Breast epithelium (tissue), 4 donors: ENCODE measurements at regions not wholly inside any gene's neighbourhood (a gene's known extent, or its start where the extent isn't known, plus 50 kb on each side); places are given as distances from the start of the nearest gene placed in this dataset.

Experiments used
- DNase-seq, 2 donors: peaks; one replicate each; pipeline ENCODE4 v3.0.0-alpha.2; 2019; ENCODE audit warnings: low spot score in 2 of 2
- H3K27ac ChIP-seq, 2 donors: fragments of 200-600 bp; sonication (generic) in 1 of 2; one replicate each; pipeline ENCODE4 v1.5.1; 2016 to 2019; ENCODE audit warnings: mild to moderate bottlenecking in 1 of 2
- H3K27me3 ChIP-seq, 2 donors: fragments of 200-600 bp; sonication (generic) in 1 of 2; one replicate each; pipeline versions ENCODE4 v1.5.1 to v1.6.0; 2017 to 2019; ENCODE audit warnings: control low read depth in 1 of 2, mild to moderate bottlenecking in 1 of 2
- H3K36me3 ChIP-seq: fragments of 200-600 bp; one replicate; pipeline ENCODE4 v1.5.1; 2019
- H3K4me1 ChIP-seq, 2 donors: fragments of 200-600 bp; sonication (generic); one replicate each; pipeline ENCODE4 v1.5.1; 2016 to 2019; ENCODE audit warnings: control low read depth in 1 of 2
- H3K4me3 ChIP-seq, 3 donors: fragments of 200-600 bp; sonication (generic); 1 replicate in 2 of 3; 2 replicates in 1 of 3; pipeline ENCODE4 v1.5.1; 2016 to 2019; ENCODE audit warnings: mild to moderate bottlenecking in 3 of 3, moderate library complexity in 2 of 3
- H3K9me3 ChIP-seq, 2 donors: fragments of 200-600 bp; sonication (generic) in 1 of 2; one replicate each; pipeline ENCODE4 v1.5.1; 2016 to 2019; ENCODE audit warnings: control low read depth in 1 of 2
- POLR2A ChIP-seq: fragments of 450-650 bp; IDR thresholded peaks from one replicate; pipeline ENCODE4 v1.6.1; 2016; ENCODE audit warnings: antibody characterized with exemption, mild to moderate bottlenecking, moderate library complexity
- POLR2AphosphoS5 ChIP-seq, 3 donors: sonication (generic); formaldehyde crosslinking; IDR thresholded peaks; one replicate each; pipeline ENCODE4 v1.6.1; 2017; ENCODE audit warnings: antibody characterized with exemption in 3 of 3
- intact Hi-C: fragments of 100-400 bp; cut with DNase I; formaldehyde crosslinking; loops from one replicate; pipeline ENCODE4 v1.15.1; 2023; ENCODE audit warnings: low total_unique reads
- TF ChIP-seq, protein P1 (sequence below), 3 donors: fragments of 450-650 bp; IDR thresholded peaks; one replicate each; pipeline ENCODE4 v1.5.1; 2016 to 2017; ENCODE audit warnings: antibody characterized with exemption in 3 of 3, mild to moderate bottlenecking in 3 of 3, moderate library complexity in 3 of 3

DNA sequence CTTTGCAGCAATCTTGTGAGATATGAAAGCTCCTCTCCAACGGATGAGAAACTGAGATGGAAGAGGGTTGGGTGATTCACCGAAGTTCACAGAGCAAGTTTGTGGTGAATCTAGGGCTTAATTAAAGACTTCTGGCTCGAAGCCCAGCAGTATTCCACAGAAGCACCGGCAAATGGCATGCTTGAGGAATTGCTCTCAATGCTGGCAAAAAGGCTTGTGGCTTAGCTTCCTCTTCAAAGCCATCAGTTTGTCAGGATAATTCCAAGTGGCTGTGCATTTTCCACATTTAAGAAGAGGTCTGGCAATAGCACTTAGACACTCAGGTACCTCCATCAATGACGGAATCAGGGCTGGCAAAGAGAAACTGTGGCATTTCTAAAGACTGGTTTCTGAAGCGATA lies 98.7 kb upstream of the SLC66A3 start:
- intact Hi-C loops: no loop called here
- H3K36me3 ChIP-seq: no peaks in the 10 kb centered on the region
- peaks cover 0 to 15% of the 10 kb centered on the region in 2 donors for H3K9me3 ChIP-seq
- H3K27ac ChIP-seq: no peak overlapping the region
- DNase-seq: no peak
- no peak overlapping the region for H3K4me3 ChIP-seq
- TF ChIP-seq POLR2A (no peak), POLR2AphosphoS5 (IDR thresholded peaks at IDR 0.05) (no peak)
- TF ChIP-seq, protein P1, sequence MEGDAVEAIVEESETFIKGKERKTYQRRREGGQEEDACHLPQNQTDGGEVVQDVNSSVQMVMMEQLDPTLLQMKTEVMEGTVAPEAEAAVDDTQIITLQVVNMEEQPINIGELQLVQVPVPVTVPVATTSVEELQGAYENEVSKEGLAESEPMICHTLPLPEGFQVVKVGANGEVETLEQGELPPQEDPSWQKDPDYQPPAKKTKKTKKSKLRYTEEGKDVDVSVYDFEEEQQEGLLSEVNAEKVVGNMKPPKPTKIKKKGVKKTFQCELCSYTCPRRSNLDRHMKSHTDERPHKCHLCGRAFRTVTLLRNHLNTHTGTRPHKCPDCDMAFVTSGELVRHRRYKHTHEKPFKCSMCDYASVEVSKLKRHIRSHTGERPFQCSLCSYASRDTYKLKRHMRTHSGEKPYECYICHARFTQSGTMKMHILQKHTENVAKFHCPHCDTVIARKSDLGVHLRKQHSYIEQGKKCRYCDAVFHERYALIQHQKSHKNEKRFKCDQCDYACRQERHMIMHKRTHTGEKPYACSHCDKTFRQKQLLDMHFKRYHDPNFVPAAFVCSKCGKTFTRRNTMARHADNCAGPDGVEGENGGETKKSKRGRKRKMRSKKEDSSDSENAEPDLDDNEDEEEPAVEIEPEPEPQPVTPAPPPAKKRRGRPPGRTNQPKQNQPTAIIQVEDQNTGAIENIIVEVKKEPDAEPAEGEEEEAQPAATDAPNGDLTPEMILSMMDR (IDR thresholded peaks at IDR 0.05): no peak
- no peaks in the 10 kb centered on the region for H3K4me1 ChIP-seq
- H3K27me3 ChIP-seq: no peaks in the 10 kb centered on the region

DNA sequence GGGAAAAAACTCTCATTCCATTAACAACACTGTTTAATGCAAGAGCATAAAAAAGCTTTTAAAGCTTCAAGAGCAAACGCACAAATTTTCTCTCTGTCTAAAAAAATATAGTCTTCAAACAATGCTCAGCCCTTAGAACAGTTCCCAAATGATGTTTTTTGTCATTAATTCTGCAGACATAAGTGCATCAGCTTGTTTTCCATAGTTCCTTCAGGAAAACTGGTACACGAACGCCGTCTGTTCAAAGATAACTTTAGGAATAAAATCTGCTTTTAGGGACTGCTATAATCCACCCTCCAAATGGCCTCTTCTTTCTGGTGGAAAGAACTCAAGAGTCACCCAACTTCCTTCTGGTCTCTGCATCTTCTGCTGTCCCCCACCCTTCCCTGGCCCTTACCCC lies 98.2 kb upstream of the SLC66A3 start:
- no peaks in the 10 kb centered on the region for H3K36me3 ChIP-seq
- no peaks in the 10 kb centered on the region for H3K27me3 ChIP-seq
- no peak overlapping the region for H3K4me3 ChIP-seq
- peaks cover 0 to 17% of the 10 kb centered on the region in 2 donors for H3K9me3 ChIP-seq
- no peak for DNase-seq
- no peaks in the 10 kb centered on the region for H3K4me1 ChIP-seq
- TF ChIP-seq POLR2A (no peak), POLR2AphosphoS5 (IDR thresholded peaks at IDR 0.05) (no peak)
- TF ChIP-seq, protein P1 (IDR thresholded peaks at IDR 0.05): no peak
- intact Hi-C loops: no loop called here
- no peak overlapping the region for H3K27ac ChIP-seq

DNA sequence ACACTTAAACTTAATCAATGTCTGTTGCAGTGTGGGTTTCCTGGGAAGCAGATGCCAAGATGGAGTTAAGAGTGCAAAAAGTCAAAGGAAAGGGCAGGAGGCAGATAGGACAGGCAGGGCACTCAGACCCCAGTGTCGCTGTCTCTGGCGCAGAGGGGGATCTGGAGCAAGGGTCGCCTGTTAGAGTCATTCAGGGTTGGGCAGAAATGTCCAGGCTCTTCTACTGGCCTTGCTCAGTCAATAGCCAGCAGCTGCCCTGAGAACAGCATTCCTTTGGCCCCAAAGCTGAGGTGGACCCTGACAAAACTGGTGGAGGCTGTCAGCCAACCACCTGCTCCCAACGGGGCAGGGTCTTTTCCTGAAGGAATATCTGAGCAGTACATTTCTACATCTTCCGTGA lies 97.1 kb upstream of the SLC66A3 start:
- no peak overlapping the region for H3K27ac ChIP-seq
- H3K4me1 ChIP-seq: no peaks in the 10 kb centered on the region
- H3K4me3 ChIP-seq: no peak overlapping the region
- intact Hi-C loops: no loop called here
- peaks cover 0 to 20% of the 10 kb centered on the region in 2 donors for H3K9me3 ChIP-seq
- DNase-seq: no peak
- TF ChIP-seq POLR2AphosphoS5 (IDR thresholded peaks at IDR 0.05): no peak
- TF ChIP-seq, protein P1 (IDR thresholded peaks at IDR 0.05): no peak
- no peak for TF ChIP-seq POLR2A
- H3K27me3 ChIP-seq: no peaks in the 10 kb centered on the region
- H3K36me3 ChIP-seq: no peaks in the 10 kb centered on the region

DNA sequence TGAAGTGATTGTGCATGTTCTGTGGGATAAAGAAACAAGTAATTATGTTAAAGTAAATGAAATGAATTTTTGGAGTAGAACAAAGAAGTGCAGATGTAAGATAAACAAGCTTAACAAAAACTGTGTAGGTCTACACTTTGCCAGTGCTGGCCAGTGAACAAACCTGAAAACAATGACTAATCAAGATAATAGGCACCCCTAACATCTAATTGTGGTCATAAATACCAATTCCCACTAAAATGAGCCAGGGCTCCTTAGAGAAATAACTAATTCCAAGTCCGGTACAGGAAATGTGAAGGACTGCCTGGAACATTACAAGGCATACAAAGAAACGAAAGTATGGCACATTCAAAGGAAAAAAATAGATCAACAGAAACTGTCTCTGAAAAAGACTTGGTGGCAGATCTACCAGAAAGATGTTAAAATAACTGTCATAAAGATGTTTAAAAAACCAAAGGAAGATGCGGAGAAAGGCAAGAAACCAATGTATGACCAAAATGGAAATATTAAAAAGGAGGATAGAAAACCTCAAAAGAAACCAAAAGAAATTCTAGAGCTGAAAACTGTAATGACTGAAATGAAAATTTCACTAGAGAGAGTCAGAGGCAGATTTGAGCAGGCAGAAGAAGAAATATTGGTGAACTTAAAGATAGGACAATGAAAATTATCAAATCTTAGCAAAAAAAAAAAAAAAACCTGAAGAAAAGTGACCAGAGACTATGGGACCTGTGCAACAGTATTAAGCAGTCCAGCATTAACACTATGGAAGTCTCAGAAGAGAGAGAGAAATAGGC lies 94.7 kb upstream of the SLC66A3 start:
- Histone ChIP-seq H3K36me3 (no peaks in the 10 kb centered on the region), H3K27me3 (no peaks in the 10 kb centered on the region), H3K4me3 (no peak overlapping the region), H3K4me1 (no peaks in the 10 kb centered on the region), H3K27ac (no peak overlapping the region), H3K9me3 (peaks cover 0 to 20% of the 10 kb centered on the region in 2 donors)
- TF ChIP-seq POLR2A (no peak), POLR2AphosphoS5 (IDR thresholded peaks at IDR 0.05) (no peak)
- TF ChIP-seq, protein P1 (IDR thresholded peaks at IDR 0.05): no peak
- no peak for DNase-seq
- intact Hi-C loops: no loop called here

DNA sequence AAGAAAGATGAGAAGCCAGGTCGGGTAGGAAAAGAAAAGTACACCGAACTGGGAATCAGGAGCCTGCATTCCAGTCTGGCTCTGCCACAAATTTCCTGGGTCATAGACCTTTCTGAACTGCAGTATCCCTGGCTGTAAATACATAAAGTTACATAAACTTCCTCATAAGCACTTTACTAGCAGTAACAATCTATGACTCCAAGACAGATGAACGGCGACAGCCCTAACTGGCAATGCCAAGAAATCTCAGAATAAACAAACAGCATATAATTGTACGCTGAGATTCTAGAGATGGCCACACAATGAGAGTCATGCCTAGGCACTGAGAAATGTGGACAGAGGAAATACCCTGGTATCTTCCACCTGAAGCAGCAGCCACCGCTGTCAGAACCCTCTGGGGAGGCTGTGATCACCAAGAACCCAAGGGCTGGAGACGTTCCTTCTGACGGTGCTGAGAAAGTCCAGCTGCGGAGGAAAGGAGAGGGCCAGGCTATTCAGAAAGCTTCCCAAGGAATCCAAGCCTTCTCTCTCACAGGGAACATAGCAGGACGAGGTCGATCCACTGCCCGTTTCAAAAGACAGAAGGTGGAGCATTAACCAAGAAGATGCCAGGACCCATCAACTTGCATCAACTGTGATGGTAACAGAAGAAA lies 89.3 kb upstream of the SLC66A3 start:
- intact Hi-C loops: no loop called here
- Histone ChIP-seq H3K27ac (no peak overlapping the region), H3K36me3 (no peaks in the 10 kb centered on the region), H3K4me1 (no peaks in the 10 kb centered on the region), H3K9me3 (peaks cover 0 to 7% of the 10 kb centered on the region in 2 donors), H3K27me3 (no peaks in the 10 kb centered on the region), H3K4me3 (no peak overlapping the region)
- TF ChIP-seq POLR2AphosphoS5 (IDR thresholded peaks at IDR 0.05) (no peak), POLR2A (no peak)
- TF ChIP-seq, protein P1 (IDR thresholded peaks at IDR 0.05): no peak
- no peak for DNase-seq
